CD4-positive, alpha-beta T cell treated with Interleukin-21 for 1 hour (primary cell): ENCODE measurements at regions not wholly inside any gene's neighbourhood (a gene's known extent, or its start where the extent isn't known, plus 50 kb on each side); places are given as distances from the start of the nearest gene placed in this dataset.
"Not testable (repeated sequence)": the region's sequence is repeated elsewhere in the genome, so short reads cannot be mapped to it uniquely, and the experiment has no call there.

ENCODE experiments used
- DNase-seq: peaks from one replicate; pipeline ENCODE4 v3.0.0-alpha.2; 2020

- no peak for DNase-seq
Observed at GRCh38 chr6:120320481-120321162, 971.1 kb upstream of the MAN1A1 start.

GRCh38 chr6:120304223-120304622, 954.7 kb upstream of the MAN1A1 start:
- DNase-seq = no peak

DNA sequence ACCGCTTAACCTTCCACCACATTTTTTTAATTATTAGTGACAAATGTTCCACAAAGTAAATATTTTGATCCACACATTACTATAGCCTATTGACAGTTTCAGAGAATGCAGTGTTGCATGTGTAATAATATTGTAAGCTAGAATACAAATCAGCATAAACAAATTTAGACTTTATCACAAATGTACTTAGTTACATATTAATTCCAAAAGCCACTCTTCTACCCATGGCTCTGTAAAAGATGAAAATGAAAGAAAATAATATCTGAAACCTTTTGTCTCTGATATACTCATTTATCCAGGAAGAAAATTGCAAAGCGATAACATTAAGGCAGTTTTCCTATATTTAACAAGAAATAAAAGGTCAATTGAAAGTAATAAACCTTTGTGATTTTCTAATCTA, 954.0 kb upstream of the MAN1A1 start:
- no peak for DNase-seq

GRCh38 chr6:120302041-120302440, 952.5 kb upstream of the MAN1A1 start:
- no peak for DNase-seq

GRCh38 chr6:120290964-120291363, 941.4 kb upstream of the MAN1A1 start:
- no peak for DNase-seq

DNA sequence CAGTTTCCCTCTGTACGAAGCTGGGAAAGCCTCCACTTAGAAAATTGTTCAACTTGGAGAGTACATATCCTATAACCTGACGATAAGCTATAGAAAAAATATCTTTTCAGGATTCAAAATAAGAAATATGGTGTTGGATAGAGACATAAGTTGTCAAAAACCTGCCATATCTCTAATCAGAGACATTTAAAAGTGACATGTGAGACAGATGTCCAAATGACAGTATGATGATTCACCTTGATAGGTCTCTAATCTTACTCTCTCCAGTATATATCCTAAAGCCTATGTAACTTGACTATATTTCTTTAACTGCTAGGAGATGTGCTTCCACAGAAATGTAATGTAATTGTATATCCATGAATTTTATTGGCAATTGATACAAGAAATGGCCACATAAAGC, 932.4 kb upstream of the MAN1A1 start:
- DNase-seq = no peak

DNA sequence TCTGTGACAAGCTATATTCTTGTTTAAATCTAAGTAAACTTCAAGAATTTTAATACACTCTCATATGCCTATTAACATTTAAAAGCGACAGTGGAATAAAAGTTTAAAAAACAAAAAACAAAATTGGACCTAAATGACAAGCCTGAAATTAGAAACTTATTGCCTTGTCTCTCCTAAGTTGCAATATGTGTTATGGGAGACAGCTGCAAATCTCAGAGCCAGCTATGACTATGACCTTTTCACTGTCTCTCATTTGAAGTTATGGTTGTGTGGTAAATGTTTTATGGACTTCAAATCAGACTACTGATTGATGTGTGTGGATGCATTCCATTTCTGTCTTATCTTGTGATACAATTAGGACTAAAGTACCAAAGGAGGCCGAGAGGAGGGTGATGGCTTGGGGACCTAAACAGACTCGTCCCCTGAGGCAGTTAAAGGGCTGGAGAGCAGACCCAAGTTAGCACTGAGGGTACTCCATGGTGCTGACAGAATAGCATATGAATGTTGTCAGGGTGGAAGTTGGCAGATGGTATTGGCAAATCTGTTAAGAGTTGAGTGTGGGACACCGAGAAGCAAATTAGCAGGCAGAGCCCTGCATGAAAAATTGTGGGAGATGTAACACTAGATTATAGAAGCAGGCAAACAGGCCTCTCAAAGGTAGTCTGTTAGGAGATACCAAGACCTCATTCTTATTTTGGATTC, 930.1 kb upstream of the MAN1A1 start:
- no peak for DNase-seq

DNA sequence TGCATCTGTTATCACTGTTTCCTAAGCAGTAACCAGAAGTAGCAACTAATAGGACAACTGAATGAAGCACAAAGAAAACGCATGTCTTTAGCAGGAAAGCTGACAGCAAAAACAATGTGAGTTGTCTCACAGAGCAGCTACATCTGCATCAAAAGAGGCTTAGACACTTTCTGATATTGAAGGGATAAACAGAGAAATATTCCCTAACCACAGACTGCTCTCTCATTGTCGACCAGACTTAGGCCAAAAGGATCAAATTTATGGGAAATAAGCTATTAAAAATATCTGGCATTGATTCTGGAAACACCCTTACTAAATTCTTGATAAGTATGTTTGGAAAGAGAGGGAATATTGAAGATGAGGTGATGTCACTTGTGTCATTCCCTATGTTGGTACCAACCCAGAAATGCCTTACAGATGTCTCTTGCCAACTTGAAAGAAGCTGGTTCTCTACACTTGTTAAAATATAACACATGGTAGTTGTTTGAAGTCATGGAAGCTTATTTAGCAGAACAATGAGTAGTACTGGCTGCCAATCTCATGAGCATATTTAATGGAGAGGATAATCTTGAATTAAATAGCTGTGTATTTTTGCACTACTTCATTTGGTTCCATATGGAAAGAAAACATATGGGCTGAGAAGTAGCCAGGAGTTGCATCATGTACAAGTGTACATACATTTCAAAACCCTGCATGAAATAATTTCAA, 929.3 kb upstream of the MAN1A1 start:
- no peak for DNase-seq

DNA sequence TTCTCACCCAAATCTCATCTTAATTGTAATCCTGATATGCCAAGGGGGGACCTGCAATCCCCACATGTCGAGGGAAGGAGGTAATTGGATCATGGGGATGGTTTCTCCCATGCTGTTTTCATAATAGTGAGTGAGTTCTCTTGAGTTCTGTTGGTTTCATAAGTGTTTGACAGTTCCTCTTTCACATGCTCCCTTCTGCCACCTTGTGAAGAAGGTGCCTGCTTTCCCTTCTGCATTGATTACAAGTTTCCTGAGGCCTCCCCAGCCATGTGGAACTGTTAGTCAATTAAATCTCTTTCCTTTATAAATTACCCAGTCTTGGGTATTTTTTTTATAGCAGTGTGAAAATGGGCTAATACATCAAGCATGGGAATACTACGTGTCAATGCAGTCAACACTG, 925.0 kb upstream of the MAN1A1 start:
- no peak for DNase-seq

GRCh38 chr6:120273411-120273810, 923.9 kb upstream of the MAN1A1 start:
- no peak for DNase-seq

DNA sequence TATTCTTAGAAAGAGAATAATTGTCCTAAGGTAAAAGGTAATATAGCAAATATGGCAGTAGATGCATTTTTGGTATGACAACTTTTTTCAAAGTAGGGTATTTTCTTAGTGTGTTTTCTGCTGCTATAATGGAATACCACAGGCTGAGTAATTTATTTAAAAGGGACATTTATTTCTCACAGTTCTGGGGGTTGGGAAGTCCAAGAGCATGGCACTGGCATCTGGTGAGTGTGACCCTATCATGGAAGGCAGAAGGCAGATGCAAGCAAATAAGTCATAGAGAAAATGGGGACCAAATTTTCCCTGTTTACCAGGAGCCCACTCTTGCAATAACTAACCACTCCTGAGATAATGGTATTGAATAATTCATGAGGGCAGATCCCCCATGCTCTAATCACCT, 922.5 kb upstream of the MAN1A1 start:
- DNase-seq = no peak

DNA sequence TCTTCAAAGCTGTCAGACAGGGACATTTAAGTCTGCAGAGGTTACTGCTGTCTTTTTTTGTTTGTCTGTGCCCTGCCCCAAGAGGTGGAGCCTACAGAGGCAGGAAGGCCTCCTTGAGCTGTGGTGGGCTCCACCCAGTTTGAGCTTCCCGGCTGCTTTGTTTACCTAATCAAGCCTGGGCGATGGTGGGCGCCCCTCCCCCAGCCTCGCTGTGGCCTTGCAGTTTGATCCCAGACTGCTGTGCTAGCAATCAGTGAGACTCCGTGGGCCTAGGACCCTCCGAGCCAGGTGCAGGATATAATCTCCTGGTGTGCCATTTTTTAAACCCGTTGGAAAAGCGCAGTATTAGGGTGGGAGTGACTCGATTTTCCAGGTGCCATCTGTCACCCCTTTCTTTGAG, 918.7 kb upstream of the MAN1A1 start:
- not testable (repeated sequence) for DNase-seq

DNA sequence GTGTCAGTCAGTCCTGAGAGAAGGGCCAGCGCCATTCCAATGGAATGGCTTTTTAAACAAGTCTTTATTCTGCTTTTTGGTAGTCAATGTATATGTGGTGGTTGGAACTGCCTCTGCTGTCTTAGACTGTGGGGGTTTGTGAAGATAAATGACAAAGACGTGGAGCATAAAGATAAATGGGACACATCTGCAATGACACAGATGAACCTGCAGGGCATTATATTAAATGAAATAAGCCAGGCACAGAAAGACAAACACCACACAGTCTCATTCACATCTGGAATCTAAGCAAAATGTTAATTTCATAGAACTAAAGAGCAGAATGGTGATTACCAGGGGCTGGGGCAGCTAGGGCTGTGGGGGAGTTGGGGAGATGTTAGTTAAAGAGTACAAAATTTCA, 912.8 kb upstream of the MAN1A1 start:
- DNase-seq = no peak

GRCh38 chr6:120260636-120261035, 911.1 kb upstream of the MAN1A1 start:
- no peak for DNase-seq

DNA sequence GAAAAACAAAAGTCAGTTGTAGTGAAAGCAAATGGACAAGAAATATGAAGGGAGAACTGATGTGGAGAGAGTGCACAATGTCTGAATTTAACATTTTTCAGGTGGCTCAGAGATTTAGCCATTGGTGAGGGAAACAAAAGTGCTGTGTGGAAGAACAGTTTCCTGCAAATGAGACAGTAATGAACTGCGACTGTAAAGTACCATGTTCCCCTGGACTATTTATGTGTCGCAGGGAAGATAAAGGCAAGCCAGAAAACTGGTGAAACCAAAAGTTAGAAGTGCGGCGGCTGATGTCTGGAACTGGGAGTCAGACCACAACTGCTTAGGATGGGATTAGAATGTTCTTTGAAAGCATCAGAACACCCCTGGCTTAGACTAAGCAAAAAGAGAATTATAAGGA, 905.1 kb upstream of the MAN1A1 start:
- no peak for DNase-seq

- DNase-seq = no peak
Observed at GRCh38 chr6:120248451-120248850, 898.9 kb upstream of the MAN1A1 start.

- DNase-seq = no peak
Observed at GRCh38 chr6:120237221-120237620, 887.7 kb upstream of the MAN1A1 start.

- no peak for DNase-seq
Observed at GRCh38 chr6:120230008-120230407, 880.4 kb upstream of the MAN1A1 start.

DNA sequence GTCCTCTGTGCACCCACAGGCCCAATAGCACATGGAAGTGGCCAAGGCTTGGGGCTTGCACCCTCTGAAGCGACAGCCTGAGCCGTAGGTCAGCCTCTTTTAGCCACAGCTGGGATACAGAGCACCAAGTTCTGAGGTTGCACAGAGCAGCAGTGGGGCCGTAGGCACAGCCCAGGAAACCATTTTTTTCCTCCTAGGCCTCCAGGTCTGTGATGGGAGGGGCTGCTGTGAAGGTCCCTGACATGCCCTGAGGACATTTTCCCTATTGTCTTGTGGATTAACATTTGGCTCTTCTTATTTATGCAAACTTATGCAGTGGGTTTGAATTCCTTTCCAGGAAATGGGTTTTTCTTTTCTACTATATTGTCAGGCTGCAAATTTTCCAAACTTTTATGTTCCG, 878.7 kb upstream of the MAN1A1 start:
- no peak for DNase-seq

DNA sequence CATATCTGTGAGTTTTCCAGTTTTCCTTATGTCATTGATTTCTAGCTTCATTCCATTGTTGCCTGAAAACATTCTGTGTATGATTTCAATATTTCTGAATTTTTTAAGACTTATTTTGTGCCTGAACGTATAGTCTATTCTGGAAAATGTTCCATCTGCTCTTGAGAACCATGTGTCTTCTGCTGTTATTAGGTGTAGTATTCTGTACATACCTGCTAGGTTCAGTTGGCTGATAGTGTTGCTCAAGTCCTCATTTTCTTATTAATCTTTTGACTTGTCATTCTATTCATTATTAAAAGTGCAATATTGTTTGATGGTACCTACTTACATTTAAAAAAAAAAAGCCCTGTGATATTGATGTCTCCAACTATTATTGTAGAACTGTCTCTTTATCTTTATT, 869.8 kb upstream of the MAN1A1 start:
- no peak for DNase-seq

- no peak for DNase-seq
Observed at GRCh38 chr6:120214088-120214499, 864.5 kb upstream of the MAN1A1 start.

DNA sequence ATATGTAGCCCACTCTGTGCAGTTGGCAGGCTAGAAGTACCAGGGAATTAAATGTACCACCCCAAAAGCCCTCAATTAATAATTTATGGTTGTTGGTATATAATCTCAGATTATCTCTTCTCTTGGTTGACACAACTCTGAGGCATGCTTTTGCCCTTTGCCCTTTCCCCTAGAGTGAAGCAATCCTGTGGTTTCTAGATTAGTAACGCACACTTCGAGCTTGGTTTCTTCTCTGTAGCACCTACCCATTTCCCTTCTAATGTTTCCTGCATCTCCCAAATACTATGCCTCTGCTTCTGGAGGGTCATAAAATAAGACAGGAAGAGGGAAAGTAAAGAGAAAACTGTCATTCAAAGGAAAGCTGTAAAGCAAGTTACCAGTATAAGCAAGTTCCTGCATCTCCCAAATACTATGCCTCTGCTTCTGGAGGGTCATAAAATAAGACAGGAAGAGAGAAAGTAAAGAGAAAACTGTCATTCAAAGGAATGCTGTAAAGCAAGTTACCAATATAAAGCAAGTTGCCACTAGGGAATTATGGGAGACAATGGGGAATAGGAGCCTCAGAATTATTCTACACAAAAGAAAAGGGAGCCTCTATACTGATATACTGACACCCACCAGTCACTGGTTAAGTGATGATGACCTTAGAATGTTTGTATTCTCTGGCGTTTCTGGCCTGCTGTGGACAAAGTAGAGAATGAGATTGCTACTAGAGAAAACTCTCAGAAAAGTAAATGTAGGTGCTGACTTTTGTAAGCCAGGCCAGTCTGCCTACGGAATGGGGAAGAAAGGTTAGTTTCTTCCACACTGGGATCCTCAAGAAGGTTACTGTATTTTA, 862.6 kb upstream of the MAN1A1 start:
- DNase-seq = no peak

- DNase-seq = no peak
Observed at GRCh38 chr6:120202878-120203277, 853.3 kb upstream of the MAN1A1 start.
